ENCODE measurements at regions not wholly inside any gene's neighbourhood (a gene's known extent, or its start where the extent isn't known, plus 50 kb on each side); places are given as distances from the start of the nearest gene placed in this dataset.

GRCh38 chr3:176969066-176969465 is 228.2 kb downstream of the TBL1XR1 start:
- Histone ChIP-seq H2AFZ (no peak overlapping the region), H3K4me3 (no peak overlapping the region), H3K9me2 (ENCODE audit: insufficient read depth) (no peaks in the 10 kb centered on the region), H3K27me3 (replicated peaks; ENCODE audit: insufficient read depth) (no peaks in the 10 kb centered on the region), H3K9me3 (ENCODE audit: low read depth) (no peaks in the 10 kb centered on the region), H3K79me2 (ENCODE audit: insufficient read depth) (no peaks in the 10 kb centered on the region), H4K20me1 (ENCODE audit: insufficient read depth) (no peaks in the 10 kb centered on the region), H3K9ac (no peak overlapping the region), H3K36me3 (ENCODE audit: low read depth) (no peaks in the 10 kb centered on the region), H3K4me1 (ENCODE audit: insufficient read depth) (peaks cover 6% of the 10 kb centered on the region; the same call in 1 of the 2 replicates), H3K27ac (no peak overlapping the region), H3K4me2 (ENCODE audit: unreplicated experiment) (no peak overlapping the region), H3F3A (ENCODE audit: insufficient read depth) (no peaks in the 10 kb centered on the region)
- 52 to 74% methylated on average over 1 of the region's 1 CpG for WGBS, 2 experiments (ENCODE audit: low coverage in 1 of 2, low lambda C conversion rate in 2 of 2, missing lambda C conversion rate in 2 of 2)
- in situ Hi-C loops (cut with MboI): no loop called here
- TF ChIP-seq EZH2phosphoT487 (IDR thresholded peaks at IDR 0.05; ENCODE audit: insufficient read depth, low read depth) (no peak), EZH2 (IDR thresholded peaks at IDR 0.05; ENCODE audit: insufficient read depth, poor library complexity, severe bottlenecking) (no peak)
- no peak for DNase-seq

GRCh38 chr3:176968631-176969030 is 228.7 kb downstream of the TBL1XR1 start:
- no peak overlapping the region for H3K4me3 ChIP-seq
- peaks cover 6% of the 10 kb centered on the region; the same call in 1 of the 2 replicates for H3K4me1 ChIP-seq (ENCODE audit: insufficient read depth)
- no peak overlapping the region for H3K27ac ChIP-seq
- H3K9ac ChIP-seq: no peak overlapping the region
- no peak for DNase-seq
- H3K79me2 ChIP-seq (ENCODE audit: insufficient read depth): no peaks in the 10 kb centered on the region
- H3F3A ChIP-seq (ENCODE audit: insufficient read depth): no peaks in the 10 kb centered on the region
- no peak overlapping the region for H3K4me2 ChIP-seq (ENCODE audit: unreplicated experiment)
- no peaks in the 10 kb centered on the region for H3K9me2 ChIP-seq (ENCODE audit: insufficient read depth)
- WGBS, 2 experiments (ENCODE audit: low coverage in 1 of 2, low lambda C conversion rate in 2 of 2, missing lambda C conversion rate in 2 of 2): 94 to 96% methylated on average over 2 of the region's 2 CpGs
- H3K9me3 ChIP-seq (ENCODE audit: low read depth): no peaks in the 10 kb centered on the region
- no peaks in the 10 kb centered on the region for H3K27me3 ChIP-seq (replicated peaks; ENCODE audit: insufficient read depth)
- in situ Hi-C loops (cut with MboI): no loop called here
- TF ChIP-seq EZH2phosphoT487 (IDR thresholded peaks at IDR 0.05; ENCODE audit: insufficient read depth, low read depth): no peak
- no peak for TF ChIP-seq EZH2 (IDR thresholded peaks at IDR 0.05; ENCODE audit: insufficient read depth, poor library complexity, severe bottlenecking)
- H2AFZ ChIP-seq: no peak overlapping the region
- H3K36me3 ChIP-seq (ENCODE audit: low read depth): no peaks in the 10 kb centered on the region
- H4K20me1 ChIP-seq (ENCODE audit: insufficient read depth): no peaks in the 10 kb centered on the region

- H3K9me3 ChIP-seq (ENCODE audit: low read depth): no peaks in the 10 kb centered on the region
- no peak for DNase-seq
- H3K9ac ChIP-seq: no peak overlapping the region
- H2AFZ ChIP-seq: no peak overlapping the region
- H4K20me1 ChIP-seq (ENCODE audit: insufficient read depth): no peaks in the 10 kb centered on the region
- H3K4me1 ChIP-seq (ENCODE audit: insufficient read depth): peaks cover 6% of the 10 kb centered on the region; the same call in 1 of the 2 replicates
- H3K36me3 ChIP-seq (ENCODE audit: low read depth): no peaks in the 10 kb centered on the region
- in situ Hi-C loops (cut with MboI): no loop called here
- H3K4me3 ChIP-seq: no peak overlapping the region
- H3K79me2 ChIP-seq (ENCODE audit: insufficient read depth): no peaks in the 10 kb centered on the region
- TF ChIP-seq EZH2 (IDR thresholded peaks at IDR 0.05; ENCODE audit: insufficient read depth, poor library complexity, severe bottlenecking) (no peak), EZH2phosphoT487 (IDR thresholded peaks at IDR 0.05; ENCODE audit: insufficient read depth, low read depth) (no peak)
- no peak overlapping the region for H3K4me2 ChIP-seq (ENCODE audit: unreplicated experiment)
- no peaks in the 10 kb centered on the region for H3K27me3 ChIP-seq (replicated peaks; ENCODE audit: insufficient read depth)
- H3F3A ChIP-seq (ENCODE audit: insufficient read depth): no peaks in the 10 kb centered on the region
- H3K9me2 ChIP-seq (ENCODE audit: insufficient read depth): no peaks in the 10 kb centered on the region
- WGBS, 2 experiments (ENCODE audit: low coverage in 1 of 2, low lambda C conversion rate in 2 of 2, missing lambda C conversion rate in 2 of 2): 71 to 73% methylated on average over 3 of the region's 3 CpGs
- H3K27ac ChIP-seq: no peak overlapping the region
Observed at GRCh38 chr3:176967522-176967921, 229.8 kb downstream of the TBL1XR1 start.

DNA sequence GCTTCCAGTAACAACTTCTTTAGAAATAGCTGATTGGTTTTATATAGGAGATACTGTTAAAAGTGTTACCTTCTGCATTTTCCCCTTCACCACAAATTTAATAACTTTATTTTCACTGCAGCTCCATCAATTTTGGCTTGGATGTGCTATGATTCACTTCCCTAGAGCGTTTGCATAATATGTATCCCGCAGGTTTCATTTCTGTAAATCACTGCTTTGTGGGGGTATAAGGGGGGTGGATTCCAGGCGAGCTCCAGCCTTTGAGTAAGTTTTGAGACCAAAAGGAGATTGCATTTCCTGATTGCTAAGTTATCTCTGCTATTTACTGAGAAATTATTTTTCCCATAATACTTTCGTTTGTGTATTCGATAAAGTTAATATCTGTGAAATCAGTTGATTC is 232.6 kb downstream of the TBL1XR1 start:
- H3F3A ChIP-seq (ENCODE audit: insufficient read depth): no peaks in the 10 kb centered on the region
- no peaks in the 10 kb centered on the region for H3K79me2 ChIP-seq (ENCODE audit: insufficient read depth)
- H3K9me3 ChIP-seq (ENCODE audit: low read depth): no peaks in the 10 kb centered on the region
- no peak overlapping the region for H3K4me2 ChIP-seq (ENCODE audit: unreplicated experiment)
- no peak overlapping the region for H3K4me3 ChIP-seq
- H4K20me1 ChIP-seq (ENCODE audit: insufficient read depth): no peaks in the 10 kb centered on the region
- in situ Hi-C loops (cut with MboI): no loop called here
- H3K36me3 ChIP-seq (ENCODE audit: low read depth): no peaks in the 10 kb centered on the region
- no peaks in the 10 kb centered on the region for H3K27me3 ChIP-seq (replicated peaks; ENCODE audit: insufficient read depth)
- TF ChIP-seq EZH2 (IDR thresholded peaks at IDR 0.05; ENCODE audit: insufficient read depth, poor library complexity, severe bottlenecking): no peak
- TF ChIP-seq EZH2phosphoT487 (IDR thresholded peaks at IDR 0.05; ENCODE audit: insufficient read depth, low read depth): no peak
- peaks cover 12% of the 10 kb centered on the region for H3K4me1 ChIP-seq (ENCODE audit: insufficient read depth)
- 75 to 77% methylated on average over 5 of the region's 5 CpGs for WGBS, 2 experiments (ENCODE audit: low coverage in 1 of 2, low lambda C conversion rate in 2 of 2, missing lambda C conversion rate in 2 of 2)
- H2AFZ ChIP-seq: no peak overlapping the region
- no peak overlapping the region for H3K27ac ChIP-seq
- no peak for DNase-seq
- no peaks in the 10 kb centered on the region for H3K9me2 ChIP-seq (ENCODE audit: insufficient read depth)
- H3K9ac ChIP-seq: no peak overlapping the region

- no peaks in the 10 kb centered on the region for H3K79me2 ChIP-seq (ENCODE audit: insufficient read depth)
- H3K4me3 ChIP-seq: no peak overlapping the region
- no peaks in the 10 kb centered on the region for H3K9me2 ChIP-seq (ENCODE audit: insufficient read depth)
- H3K4me2 ChIP-seq (ENCODE audit: unreplicated experiment): no peak overlapping the region
- DNase-seq: peak; percentile 24
- no peaks in the 10 kb centered on the region for H3K27me3 ChIP-seq (replicated peaks; ENCODE audit: insufficient read depth)
- TF ChIP-seq EZH2phosphoT487 (IDR thresholded peaks at IDR 0.05; ENCODE audit: insufficient read depth, low read depth) (no peak), EZH2 (IDR thresholded peaks at IDR 0.05; ENCODE audit: insufficient read depth, poor library complexity, severe bottlenecking) (no peak)
- 44 to 57% methylated on average over 2 of the region's 2 CpGs for WGBS, 2 experiments (ENCODE audit: low coverage in 1 of 2, low lambda C conversion rate in 2 of 2, missing lambda C conversion rate in 2 of 2)
- in situ Hi-C loops (cut with MboI): no loop called here
- H3K27ac ChIP-seq: no peak overlapping the region
- H3K36me3 ChIP-seq (ENCODE audit: low read depth): no peaks in the 10 kb centered on the region
- no peaks in the 10 kb centered on the region for H3K9me3 ChIP-seq (ENCODE audit: low read depth)
- peaks cover 6% of the 10 kb centered on the region for H3K4me1 ChIP-seq (ENCODE audit: insufficient read depth)
- no peak overlapping the region for H2AFZ ChIP-seq
- no peaks in the 10 kb centered on the region for H4K20me1 ChIP-seq (ENCODE audit: insufficient read depth)
- no peak overlapping the region for H3K9ac ChIP-seq
- no peaks in the 10 kb centered on the region for H3F3A ChIP-seq (ENCODE audit: insufficient read depth)
Observed at GRCh38 chr3:176961916-176962315, 235.4 kb downstream of the TBL1XR1 start.
